HEK293T (cell line): ENCODE measurements at regions not wholly inside any gene's neighbourhood (a gene's known extent, or its start where the extent isn't known, plus 50 kb on each side); places are given as distances from the start of the nearest gene placed in this dataset.
"Not testable (repeated sequence)": the region's sequence is repeated elsewhere in the genome, so short reads cannot be mapped to it uniquely, and the experiment has no call there.

Experiments
- CTCF ChIA-PET: fragments of 350-600 bp; formaldehyde crosslinking; extraction: SDS; loops from one replicate; lab custom pipeline; 2021; ENCODE audit warnings: antibody characterized with exemption, inconsistent platforms; lab: Yijun Ruan, JAX
- POLR2A ChIA-PET: fragments of 350-600 bp; formaldehyde crosslinking; extraction: SDS; loops from one replicate; lab custom pipeline; 2020; ENCODE audit warnings: antibody characterized with exemption, inconsistent platforms; lab: Yijun Ruan, JAX
- DNase-seq: peaks from one replicate; pipeline ENCODE4 v3.0.0; 2012; ENCODE audit warnings: mixed read lengths; ENCODE audit errors: extremely low spot score
- ARNT ChIP-seq: fragments of 450-650 bp; IDR thresholded peaks from 2 replicates; pipeline ENCODE4 v1.6.1; 2017; ENCODE audit warnings: mild to moderate bottlenecking
- BHLHE40 ChIP-seq: fragments of 450-650 bp; IDR thresholded peaks from 2 replicates; pipeline ENCODE4 v1.6.1; 2016; ENCODE audit warnings: mild to moderate bottlenecking, moderate library complexity, borderline replicate concordance
- CTBP1 ChIP-seq: fragments of 450-650 bp; IDR thresholded peaks from 2 replicates; pipeline ENCODE4 v1.6.1; 2016; ENCODE audit warnings: borderline replicate concordance
- ELF4 ChIP-seq: fragments of 450-650 bp; IDR thresholded peaks from 2 replicates; pipeline ENCODE4 v1.6.1; 2017; ENCODE audit warnings: antibody characterized with exemption
- FOXA1 ChIP-seq: fragments of 450-650 bp; IDR thresholded peaks from 2 replicates; pipeline ENCODE4 v1.6.1; 2016; ENCODE audit warnings: mild to moderate bottlenecking
- FOXK2 ChIP-seq: fragments of 450-650 bp; IDR thresholded peaks from 2 replicates; pipeline ENCODE4 v1.6.1; 2016; ENCODE audit warnings: mild to moderate bottlenecking
- FOXM1 ChIP-seq: fragments of 450-650 bp; IDR thresholded peaks from 2 replicates; pipeline ENCODE4 v1.6.1; 2017; ENCODE audit warnings: mild to moderate bottlenecking, borderline replicate concordance
- HDGF ChIP-seq: fragments of 450-650 bp; IDR thresholded peaks from 2 replicates; pipeline ENCODE4 v1.6.1; 2017; ENCODE audit warnings: antibody characterized with exemption, borderline replicate concordance
- L3MBTL2 ChIP-seq: fragments of 450-650 bp; conservative IDR thresholded peaks from 2 replicates; pipeline ENCODE4 v1.6.1; 2016; ENCODE audit warnings: mild to moderate bottlenecking
- LEF1 ChIP-seq: fragments of 450-650 bp; IDR thresholded peaks from 2 replicates; pipeline ENCODE4 v1.6.1; 2017; ENCODE audit warnings: mild to moderate bottlenecking, borderline replicate concordance
- NFRKB ChIP-seq: fragments of 450-650 bp; IDR thresholded peaks from 2 replicates; pipeline ENCODE4 v1.6.1; 2016; ENCODE audit warnings: mild to moderate bottlenecking, moderate library complexity
- PKNOX1 ChIP-seq: fragments of 450-650 bp; IDR thresholded peaks from 2 replicates; pipeline ENCODE4 v1.6.1; 2016
- SP1 ChIP-seq: fragments of 450-650 bp; IDR thresholded peaks from 2 replicates; pipeline ENCODE4 v1.6.1; 2017
- SUZ12 ChIP-seq: fragments of 450-650 bp; IDR thresholded peaks from 2 replicates; pipeline ENCODE4 v1.6.1; 2016; ENCODE audit warnings: mild to moderate bottlenecking
- TARDBP ChIP-seq: fragments of 450-650 bp; IDR thresholded peaks from 2 replicates; pipeline ENCODE4 v1.6.1; 2016
- ZNF384 ChIP-seq: fragments of 450-650 bp; IDR thresholded peaks from 2 replicates; pipeline ENCODE4 v1.6.1; 2016

- POLR2A ChIA-PET: no interaction called here
- no peak for TF ChIP-seq ARNT
- no peak for TF ChIP-seq ZNF384
- TF ChIP-seq FOXA1: no peak
- CTCF ChIA-PET: no interaction called here
- no peak for DNase-seq
Observed at GRCh38 chr5:12662545-12663314, 758.5 kb upstream of the CTNND2 start.

- DNase-seq: no peak
- ChIA-PET POLR2A (no interaction called here), CTCF (no interaction called here)
- TF ChIP-seq L3MBTL2: no peak
- TF ChIP-seq BHLHE40: no peak
- TF ChIP-seq HDGF: no peak
- no peak for TF ChIP-seq CTBP1
- TF ChIP-seq SP1: no peak
- TF ChIP-seq ZNF384: no peak
- TF ChIP-seq LEF1: no peak
- no peak for TF ChIP-seq ELF4
- no peak for TF ChIP-seq TARDBP
- no peak for TF ChIP-seq FOXK2
- TF ChIP-seq FOXM1: no peak
- TF ChIP-seq FOXA1: no peak
- no peak for TF ChIP-seq SUZ12
- TF ChIP-seq NFRKB: no peak
- no peak for TF ChIP-seq PKNOX1
- TF ChIP-seq ARNT: no peak
Observed at GRCh38 chr5:12661617-12662370, 757.5 kb upstream of the CTNND2 start.

- CTCF ChIA-PET, POLR2A ChIA-PET: not testable (repeated sequence)
Observed at GRCh38 chr5:12660279-12661107, 756.2 kb upstream of the CTNND2 start.

GRCh38 chr5:12659686-12660085 is 755.4 kb upstream of the CTNND2 start:
- no peak for DNase-seq
- TF ChIP-seq FOXA1 (no peak), ELF4 (no peak), ZNF384 (no peak), ARNT (no peak), L3MBTL2 (no peak), CTBP1 (no peak), NFRKB (no peak), TARDBP (no peak), LEF1 (no peak), BHLHE40 (no peak), FOXK2 (no peak), HDGF (no peak), FOXM1 (no peak), SP1 (no peak), SUZ12 (no peak)
- ChIA-PET POLR2A (no interaction called here), CTCF (no interaction called here)

More at GRCh38 chr5:12660279-12661107, 756.2 kb upstream of the CTNND2 start:
- not testable (repeated sequence) for DNase-seq

GRCh38 chr5:12658871-12659446 is 754.7 kb upstream of the CTNND2 start:
- ChIA-PET POLR2A (no interaction called here), CTCF (no interaction called here)
- no peak for TF ChIP-seq L3MBTL2
- TF ChIP-seq FOXM1: no peak
- no peak for TF ChIP-seq ARNT
- DNase-seq: no peak

- DNase-seq, CTCF ChIA-PET, POLR2A ChIA-PET: not testable (repeated sequence)
Observed at GRCh38 chr5:12657914-12658474, 753.7 kb upstream of the CTNND2 start.

GRCh38 chr5:12655675-12656074 is 751.4 kb upstream of the CTNND2 start:
- DNase-seq: no peak
- CTCF ChIA-PET: no interaction called here
- TF ChIP-seq L3MBTL2 (no peak), FOXA1 (no peak), TARDBP (no peak)
- POLR2A ChIA-PET: no interaction called here
